Astrocyte of the spinal cord (primary cell): ENCODE measurements at regions not wholly inside any gene's neighbourhood (a gene's known extent, or its start where the extent isn't known, plus 50 kb on each side); places are given as distances from the start of the nearest gene placed in this dataset.

Source experiments
- DNase-seq: peaks from one replicate; pipeline ENCODE4 v3.0.0; 2011; ENCODE audit warnings: low read depth, low spot score
- H3K4me3 ChIP-seq: 2 replicates; pipeline ENCODE4 v1.5.1; 2011; ENCODE audit warnings: low read depth, mild to moderate bottlenecking, low read length, moderate library complexity
- CTCF ChIP-seq: IDR thresholded peaks from 2 replicates; pipeline ENCODE4 v1.5.1; 2012; ENCODE audit warnings: low read depth, mild to moderate bottlenecking, low read length, inconsistent platforms
- in situ Hi-C: cut with HindIII; loops from 2 replicates; pipeline ENCODE4 v1.10.0; 2017; ENCODE audit warnings: low sequenced_read_pairs

- in situ Hi-C loops: no loop called here
- H3K4me3 ChIP-seq: no peak overlapping the region
- no peak for TF ChIP-seq CTCF
- no peak for DNase-seq
Measured at GRCh38 chr10:123565691-123566660, 100.2 kb upstream of the GPR26 start.

GRCh38 chr10:123567984-123568739, 98.0 kb upstream of the GPR26 start:
- no peak overlapping the region for H3K4me3 ChIP-seq
- DNase-seq: no peak
- no peak for TF ChIP-seq CTCF
- in situ Hi-C loops: no loop called here

GRCh38 chr10:123568751-123569150, 97.4 kb upstream of the GPR26 start:
- TF ChIP-seq CTCF: no peak
- in situ Hi-C loops: no loop called here
- H3K4me3 ChIP-seq: no peak overlapping the region
- DNase-seq: no peak

- no peak for DNase-seq
- TF ChIP-seq CTCF: no peak
- H3K4me3 ChIP-seq: no peak overlapping the region
- in situ Hi-C loops: no loop called here
Measured at GRCh38 chr10:123569436-123570035, 96.6 kb upstream of the GPR26 start.

- in situ Hi-C loops: no loop called here
- TF ChIP-seq CTCF: no peak
- DNase-seq: no peak
- H3K4me3 ChIP-seq: no peak overlapping the region
Measured at GRCh38 chr10:123570051-123570897, 95.9 kb upstream of the GPR26 start.
